SK-N-SH treated with all-trans-retinoic acid at 6 μM for 48 hours (cell line): ENCODE measurements at regions not wholly inside any gene's neighbourhood (a gene's known extent, or its start where the extent isn't known, plus 50 kb on each side); places are given as distances from the start of the nearest gene placed in this dataset.

Source experiments
- ATAC-seq: fragments of 200-7000 bp; cut with Tn5 transposase; 3 replicates; pipeline ENCODE4 v1.9.1; 2020; ENCODE audit warnings: mild to moderate bottlenecking, moderate library complexity
- ARNTL ChIP-seq: fragments of 450-650 bp; formaldehyde crosslinking; IDR thresholded peaks from 2 replicates; pipeline ENCODE4 v1.5.0; 2020; ENCODE audit warnings: low read depth, mild to moderate bottlenecking, moderate library complexity, borderline replicate concordance
- BACH2 ChIP-seq: fragments of 250-450 bp; sonication (Bioruptor Pico); IDR thresholded peaks from 2 replicates; pipeline ENCODE4 v1.9.0; 2021; ENCODE audit warnings: mild to moderate bottlenecking, borderline replicate concordance
- CSDC2 ChIP-seq: fragments of 250-450 bp; sonication (Bioruptor Pico); IDR thresholded peaks from 2 replicates; pipeline ENCODE4 v1.5.0; 2020; ENCODE audit warnings: mild to moderate bottlenecking, moderate library complexity
- ESRRG ChIP-seq: fragments of 250-450 bp; sonication (Bioruptor Pico); IDR thresholded peaks from 2 replicates; pipeline ENCODE4 v1.6.1; 2021; ENCODE audit warnings: mild to moderate bottlenecking
- GLIS3 ChIP-seq: fragments of 250-450 bp; sonication (Bioruptor Pico); IDR thresholded peaks from 2 replicates; pipeline ENCODE4 v1.5.0; 2020; ENCODE audit warnings: mild to moderate bottlenecking, moderate library complexity
- ISL1 ChIP-seq: fragments of 250-450 bp; sonication (Bioruptor Pico); IDR thresholded peaks from 2 replicates; pipeline ENCODE4 v2.1.2; 2022; ENCODE audit warnings: mild to moderate bottlenecking, moderate library complexity
- OSR1 ChIP-seq: fragments of 250-450 bp; sonication (Bioruptor Pico); IDR thresholded peaks from 2 replicates; pipeline ENCODE4 v1.8.0; 2022; ENCODE audit warnings: moderate library complexity, mild to moderate bottlenecking, inconsistent platforms
- PPARA ChIP-seq: fragments of 250-450 bp; sonication (Bioruptor Pico); IDR thresholded peaks from 2 replicates; pipeline ENCODE4 v1.5.0; 2020; ENCODE audit warnings: mild to moderate bottlenecking, borderline replicate concordance
- RARB ChIP-seq: fragments of 250-450 bp; sonication (Bioruptor Pico); IDR thresholded peaks from 2 replicates; pipeline ENCODE4 v1.8.0; 2021; ENCODE audit warnings: mild to moderate bottlenecking, moderate library complexity
- SNAI2 ChIP-seq: fragments of 250-450 bp; sonication (Bioruptor Pico); IDR thresholded peaks from 2 replicates; pipeline ENCODE4 v1.5.0; 2020; ENCODE audit warnings: mild to moderate bottlenecking, moderate library complexity
- TCF4 ChIP-seq: fragments of 250-450 bp; sonication (Bioruptor Pico); IDR thresholded peaks from 2 replicates; pipeline ENCODE4 v1.8.0; 2021; ENCODE audit warnings: mild to moderate bottlenecking, moderate library complexity, borderline replicate concordance
- TOX ChIP-seq: fragments of 250-450 bp; sonication (Bioruptor Pico); IDR thresholded peaks from 2 replicates; pipeline ENCODE4 v1.8.0; 2021; ENCODE audit warnings: mild to moderate bottlenecking, moderate library complexity, borderline replicate concordance
- ZC3H10 ChIP-seq: fragments of 250-450 bp; sonication (Bioruptor Pico); IDR thresholded peaks from 2 replicates; pipeline ENCODE4 v1.5.1; 2021; ENCODE audit warnings: mild to moderate bottlenecking, moderate library complexity
- ZFP3 ChIP-seq: fragments of 250-450 bp; sonication (Bioruptor Pico); IDR thresholded peaks from 2 replicates; pipeline ENCODE4 v1.5.0; 2020; ENCODE audit warnings: mild to moderate bottlenecking, moderate library complexity
- ZFP30 ChIP-seq: fragments of 450-650 bp; formaldehyde crosslinking; IDR thresholded peaks from 2 replicates; pipeline ENCODE4 v1.5.0; 2022; ENCODE audit warnings: mild to moderate bottlenecking, moderate library complexity
- ZNF565 ChIP-seq: fragments of 450-650 bp; formaldehyde crosslinking; conservative IDR thresholded peaks from 2 replicates; pipeline ENCODE4 v1.5.0; 2020; ENCODE audit warnings: low read depth, mild to moderate bottlenecking, moderate library complexity
- ZNF70 ChIP-seq: fragments of 450-650 bp; formaldehyde crosslinking; IDR thresholded peaks from 2 replicates; pipeline ENCODE4 v1.5.0; 2020; ENCODE audit warnings: mild to moderate bottlenecking, moderate library complexity
- ZNF8 ChIP-seq: fragments of 450-650 bp; formaldehyde crosslinking; IDR thresholded peaks from 2 replicates; pipeline ENCODE4 v1.5.0; 2020; ENCODE audit warnings: mild to moderate bottlenecking, moderate library complexity
- TF ChIP-seq, protein P1 (sequence below): fragments of 250-450 bp; sonication (Bioruptor Pico); IDR thresholded peaks from 2 replicates; pipeline ENCODE4 v1.5.0; 2020; ENCODE audit warnings: mild to moderate bottlenecking, moderate library complexity
- TF ChIP-seq, protein P2 (sequence below): fragments of 250-450 bp; sonication (Bioruptor Pico); IDR thresholded peaks from 2 replicates; pipeline ENCODE4 v1.8.0; 2020; ENCODE audit warnings: mild to moderate bottlenecking, moderate library complexity, borderline replicate concordance
- TF ChIP-seq, protein P3 (sequence below): fragments of 250-450 bp; sonication (Bioruptor Pico); IDR thresholded peaks from 2 replicates; pipeline ENCODE4 v1.5.1; 2020; ENCODE audit warnings: low read depth, mild to moderate bottlenecking, moderate library complexity
- TF ChIP-seq, protein P4 (sequence below): fragments of 250-450 bp; sonication (Bioruptor Pico); IDR thresholded peaks from 2 replicates; pipeline ENCODE4 v1.8.0; 2021; ENCODE audit warnings: low read depth, mild to moderate bottlenecking, moderate library complexity, borderline replicate concordance

DNA sequence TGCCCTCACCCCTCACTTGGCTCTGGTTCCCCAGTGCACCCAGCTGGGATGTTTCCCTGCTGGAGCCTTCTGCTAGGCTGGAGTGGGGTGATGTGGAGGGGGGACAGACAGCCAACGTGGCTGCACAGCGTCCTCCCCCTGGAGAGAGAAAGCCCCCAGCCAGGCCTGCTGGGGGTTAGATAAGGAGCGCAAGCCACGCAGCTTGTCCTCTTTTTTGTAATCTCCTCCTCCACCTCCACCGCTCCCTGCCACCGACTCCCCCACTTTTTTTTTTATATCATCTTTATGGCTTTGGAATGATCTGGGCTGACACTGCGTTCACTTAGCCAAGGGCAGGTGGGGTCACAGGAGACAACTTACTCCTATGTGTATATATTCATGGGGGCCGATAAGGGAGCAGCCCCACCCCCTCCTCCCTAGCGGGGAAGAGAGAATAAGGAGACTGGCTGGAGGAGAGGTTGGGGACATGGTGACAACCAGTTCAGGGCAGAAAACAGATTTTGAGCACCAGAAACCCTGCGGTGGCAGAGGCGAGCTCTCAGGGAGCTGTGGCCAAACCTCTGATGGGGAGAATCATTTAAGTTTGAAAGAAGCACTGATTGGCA is 169.9 kb upstream of the LHX5 start:
- no peak for ATAC-seq
- TF ChIP-seq ZFP30 (CRISPR knock-in tag) (no peak), CSDC2 (CRISPR knock-in tag) (no peak), ZNF8 (CRISPR knock-in tag) (no peak), PPARA (CRISPR knock-in tag) (no peak), OSR1 (CRISPR knock-in tag) (no peak), ZNF70 (CRISPR knock-in tag) (no peak), ZNF565 (no peak), BACH2 (CRISPR knock-in tag) (no peak), RARB (CRISPR knock-in tag) (no peak), ESRRG (CRISPR knock-in tag) (no peak), ARNTL (no peak), GLIS3 (CRISPR knock-in tag) (no peak)
- TF ChIP-seq, protein P1, sequence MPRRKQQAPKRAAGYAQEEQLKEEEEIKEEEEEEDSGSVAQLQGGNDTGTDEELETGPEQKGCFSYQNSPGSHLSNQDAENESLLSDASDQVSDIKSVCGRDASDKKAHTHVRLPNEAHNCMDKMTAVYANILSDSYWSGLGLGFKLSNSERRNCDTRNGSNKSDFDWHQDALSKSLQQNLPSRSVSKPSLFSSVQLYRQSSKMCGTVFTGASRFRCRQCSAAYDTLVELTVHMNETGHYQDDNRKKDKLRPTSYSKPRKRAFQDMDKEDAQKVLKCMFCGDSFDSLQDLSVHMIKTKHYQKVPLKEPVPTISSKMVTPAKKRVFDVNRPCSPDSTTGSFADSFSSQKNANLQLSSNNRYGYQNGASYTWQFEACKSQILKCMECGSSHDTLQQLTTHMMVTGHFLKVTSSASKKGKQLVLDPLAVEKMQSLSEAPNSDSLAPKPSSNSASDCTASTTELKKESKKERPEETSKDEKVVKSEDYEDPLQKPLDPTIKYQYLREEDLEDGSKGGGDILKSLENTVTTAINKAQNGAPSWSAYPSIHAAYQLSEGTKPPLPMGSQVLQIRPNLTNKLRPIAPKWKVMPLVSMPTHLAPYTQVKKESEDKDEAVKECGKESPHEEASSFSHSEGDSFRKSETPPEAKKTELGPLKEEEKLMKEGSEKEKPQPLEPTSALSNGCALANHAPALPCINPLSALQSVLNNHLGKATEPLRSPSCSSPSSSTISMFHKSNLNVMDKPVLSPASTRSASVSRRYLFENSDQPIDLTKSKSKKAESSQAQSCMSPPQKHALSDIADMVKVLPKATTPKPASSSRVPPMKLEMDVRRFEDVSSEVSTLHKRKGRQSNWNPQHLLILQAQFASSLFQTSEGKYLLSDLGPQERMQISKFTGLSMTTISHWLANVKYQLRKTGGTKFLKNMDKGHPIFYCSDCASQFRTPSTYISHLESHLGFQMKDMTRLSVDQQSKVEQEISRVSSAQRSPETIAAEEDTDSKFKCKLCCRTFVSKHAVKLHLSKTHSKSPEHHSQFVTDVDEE (CRISPR knock-in tag): no peak
- TF ChIP-seq, protein P2, sequence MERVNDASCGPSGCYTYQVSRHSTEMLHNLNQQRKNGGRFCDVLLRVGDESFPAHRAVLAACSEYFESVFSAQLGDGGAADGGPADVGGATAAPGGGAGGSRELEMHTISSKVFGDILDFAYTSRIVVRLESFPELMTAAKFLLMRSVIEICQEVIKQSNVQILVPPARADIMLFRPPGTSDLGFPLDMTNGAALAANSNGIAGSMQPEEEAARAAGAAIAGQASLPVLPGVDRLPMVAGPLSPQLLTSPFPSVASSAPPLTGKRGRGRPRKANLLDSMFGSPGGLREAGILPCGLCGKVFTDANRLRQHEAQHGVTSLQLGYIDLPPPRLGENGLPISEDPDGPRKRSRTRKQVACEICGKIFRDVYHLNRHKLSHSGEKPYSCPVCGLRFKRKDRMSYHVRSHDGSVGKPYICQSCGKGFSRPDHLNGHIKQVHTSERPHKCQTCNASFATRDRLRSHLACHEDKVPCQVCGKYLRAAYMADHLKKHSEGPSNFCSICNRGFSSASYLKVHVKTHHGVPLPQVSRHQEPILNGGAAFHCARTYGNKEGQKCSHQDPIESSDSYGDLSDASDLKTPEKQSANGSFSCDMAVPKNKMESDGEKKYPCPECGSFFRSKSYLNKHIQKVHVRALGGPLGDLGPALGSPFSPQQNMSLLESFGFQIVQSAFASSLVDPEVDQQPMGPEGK: no peak
- TF ChIP-seq, protein P3, sequence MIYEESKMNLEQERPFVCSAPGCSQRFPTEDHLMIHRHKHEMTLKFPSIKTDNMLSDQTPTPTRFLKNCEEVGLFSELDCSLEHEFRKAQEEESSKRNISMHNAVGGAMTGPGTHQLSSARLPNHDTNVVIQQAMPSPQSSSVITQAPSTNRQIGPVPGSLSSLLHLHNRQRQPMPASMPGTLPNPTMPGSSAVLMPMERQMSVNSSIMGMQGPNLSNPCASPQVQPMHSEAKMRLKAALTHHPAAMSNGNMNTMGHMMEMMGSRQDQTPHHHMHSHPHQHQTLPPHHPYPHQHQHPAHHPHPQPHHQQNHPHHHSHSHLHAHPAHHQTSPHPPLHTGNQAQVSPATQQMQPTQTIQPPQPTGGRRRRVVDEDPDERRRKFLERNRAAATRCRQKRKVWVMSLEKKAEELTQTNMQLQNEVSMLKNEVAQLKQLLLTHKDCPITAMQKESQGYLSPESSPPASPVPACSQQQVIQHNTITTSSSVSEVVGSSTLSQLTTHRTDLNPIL (CRISPR knock-in tag): no peak
- TF ChIP-seq, protein P4, sequence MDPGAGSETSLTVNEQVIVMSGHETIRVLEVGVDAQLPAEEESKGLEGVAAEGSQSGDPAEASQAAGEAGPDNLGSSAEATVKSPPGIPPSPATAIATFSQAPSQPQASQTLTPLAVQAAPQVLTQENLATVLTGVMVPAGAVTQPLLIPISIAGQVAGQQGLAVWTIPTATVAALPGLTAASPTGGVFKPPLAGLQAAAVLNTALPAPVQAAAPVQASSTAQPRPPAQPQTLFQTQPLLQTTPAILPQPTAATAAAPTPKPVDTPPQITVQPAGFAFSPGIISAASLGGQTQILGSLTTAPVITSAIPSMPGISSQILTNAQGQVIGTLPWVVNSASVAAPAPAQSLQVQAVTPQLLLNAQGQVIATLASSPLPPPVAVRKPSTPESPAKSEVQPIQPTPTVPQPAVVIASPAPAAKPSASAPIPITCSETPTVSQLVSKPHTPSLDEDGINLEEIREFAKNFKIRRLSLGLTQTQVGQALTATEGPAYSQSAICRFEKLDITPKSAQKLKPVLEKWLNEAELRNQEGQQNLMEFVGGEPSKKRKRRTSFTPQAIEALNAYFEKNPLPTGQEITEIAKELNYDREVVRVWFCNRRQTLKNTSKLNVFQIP: no peak

DNA sequence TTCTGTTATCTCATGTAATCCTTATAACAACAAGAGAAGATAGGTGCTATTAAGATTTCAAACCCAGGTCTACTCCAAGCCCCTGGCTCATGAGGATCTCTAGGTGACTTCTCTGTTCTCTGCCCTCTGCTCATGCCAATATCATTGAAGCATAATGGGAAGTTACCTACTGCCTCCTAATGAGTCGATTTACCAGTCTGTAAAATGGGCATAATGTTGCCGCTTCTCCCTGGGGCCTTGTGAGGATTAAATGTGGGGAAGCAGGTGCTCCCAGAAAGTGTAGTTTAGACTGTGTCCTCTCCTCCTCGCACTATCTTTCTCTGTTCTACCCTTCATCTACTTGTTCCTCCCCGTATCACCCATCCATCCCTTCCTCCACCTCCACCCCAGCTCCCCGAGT is 169.2 kb upstream of the LHX5 start:
- TF ChIP-seq SNAI2 (no peak), ZFP30 (CRISPR knock-in tag) (no peak), ISL1 (no peak), RARB (CRISPR knock-in tag) (no peak), ZFP3 (no peak), ESRRG (CRISPR knock-in tag) (no peak), ARNTL (no peak), ZC3H10 (CRISPR knock-in tag) (no peak), BACH2 (CRISPR knock-in tag) (no peak), GLIS3 (CRISPR knock-in tag) (no peak), PPARA (CRISPR knock-in tag) (no peak), CSDC2 (CRISPR knock-in tag) (no peak), ZNF70 (CRISPR knock-in tag) (no peak), TOX (CRISPR knock-in tag) (no peak), TCF4 (CRISPR knock-in tag) (no peak)
- TF ChIP-seq, protein P4: no peak
- TF ChIP-seq, protein P1 (CRISPR knock-in tag): no peak
- ATAC-seq: no peak
